Left lung (tissue), 4 donors: ENCODE measurements at regions not wholly inside any gene's neighbourhood (a gene's known extent, or its start where the extent isn't known, plus 50 kb on each side); places are given as distances from the start of the nearest gene placed in this dataset.

Source experiments
- ATAC-seq: fragments of 200-7000 bp; cut with Tn5 transposase; one replicate; pipeline ENCODE4 v1.9.1; 2020; ENCODE audit warnings: moderate library complexity
- DNase-seq, 4 donors: peaks; one replicate each; pipeline ENCODE4 v3.0.0-alpha.2; 2013 to 2020
- H3K27ac ChIP-seq, 2 donors: fragments of 200-600 bp; sonication (generic) in 1 of 2; one replicate each; pipeline versions ENCODE4 v1.5.0 to v1.8.0; 2020 to 2021
- H3K27me3 ChIP-seq, 2 donors: fragments of 200-600 bp; sonication (generic) in 1 of 2; one replicate each; pipeline versions ENCODE4 v1.5.0 to v1.8.0; 2020 to 2021
- H3K36me3 ChIP-seq, 2 donors: fragments of 200-600 bp; sonication (generic) in 1 of 2; one replicate each; pipeline versions ENCODE4 v1.5.0 to v1.8.0; 2020 to 2021
- H3K4me1 ChIP-seq, 2 donors: fragments of 200-600 bp; one replicate each; pipeline ENCODE4 v1.8.0; 2021
- H3K4me3 ChIP-seq, 2 donors: fragments of 200-600 bp; sonication (generic) in 1 of 2; one replicate each; pipeline versions ENCODE4 v1.5.0 to v1.8.0; 2020 to 2021; ENCODE audit warnings: mild to moderate bottlenecking in 1 of 2
- H3K9me3 ChIP-seq, 2 donors: fragments of 200-600 bp; sonication (generic) in 1 of 2; one replicate each; pipeline versions ENCODE4 v1.5.0 to v1.8.0; 2020 to 2021
- CTCF ChIP-seq, 2 donors: fragments of 200-600 bp; sonication (generic) in 1 of 2; IDR thresholded peaks; one replicate each; pipeline versions ENCODE4 v1.5.0 to v1.8.0; 2021; ENCODE audit warnings: antibody characterized with exemption in 2 of 2
- intact Hi-C, 2 donors: fragments of 100-400 bp; cut with DNase I; formaldehyde crosslinking; loops; one replicate each; pipeline versions ENCODE4 v1.11.2 to v1.14.2; 2022
- donor health status: DM: no; HTN: yes; CAD: no.
- donor health status: DM: no; HTN: no; CAD: no.

GRCh38 chr5:2524620-2525019, 226.9 kb downstream of the IRX2 start:
- DNase-seq: no peak
- peaks cover 0 to 3% of the 10 kb centered on the region in 2 donors for H3K27me3 ChIP-seq

GRCh38 chr5:2523180-2523579, 228.3 kb downstream of the IRX2 start:
- TF ChIP-seq CTCF (IDR thresholded peaks at IDR 0.05): no peak
- no peak for DNase-seq
- H3K9me3 ChIP-seq: peaks cover 0 to 2% of the 10 kb centered on the region in 2 donors
- intact Hi-C loops: no loop called here
- H3K27me3 ChIP-seq: no peaks in the 10 kb centered on the region
- no peak overlapping the region for H3K4me3 ChIP-seq
- no peak for ATAC-seq
- no peak overlapping the region for H3K27ac ChIP-seq
- H3K4me1 ChIP-seq: no peaks in the 10 kb centered on the region
- no peaks in the 10 kb centered on the region for H3K36me3 ChIP-seq

More at GRCh38 chr5:2524620-2525019, 226.9 kb downstream of the IRX2 start:
- no peak for ATAC-seq
- no peaks in the 10 kb centered on the region for H3K36me3 ChIP-seq
- peaks cover 0 to 2% of the 10 kb centered on the region in 2 donors for H3K9me3 ChIP-seq
- no peak overlapping the region for H3K27ac ChIP-seq
- intact Hi-C loops: no loop called here
- TF ChIP-seq CTCF (IDR thresholded peaks at IDR 0.05): no peak
- H3K4me1 ChIP-seq: no peaks in the 10 kb centered on the region
- no peak overlapping the region for H3K4me3 ChIP-seq

GRCh38 chr5:2522372-2522771, 229.1 kb downstream of the IRX2 start:
- Histone ChIP-seq H3K9me3 (peaks cover 0 to 2% of the 10 kb centered on the region in 2 donors), H3K27ac (no peak overlapping the region), H3K27me3 (no peaks in the 10 kb centered on the region), H3K36me3 (no peaks in the 10 kb centered on the region), H3K4me3 (no peak overlapping the region), H3K4me1 (no peaks in the 10 kb centered on the region)
- intact Hi-C loops: no loop called here
- no peak for TF ChIP-seq CTCF (IDR thresholded peaks at IDR 0.05)
- no peak for ATAC-seq
- DNase-seq: no peak

- no peak for ATAC-seq
- H3K4me3 ChIP-seq: no peak overlapping the region
- intact Hi-C loops: no loop called here
- no peaks in the 10 kb centered on the region for H3K9me3 ChIP-seq
- H3K36me3 ChIP-seq: no peaks in the 10 kb centered on the region
- no peak for DNase-seq
- H3K27ac ChIP-seq: no peak overlapping the region
- TF ChIP-seq CTCF (IDR thresholded peaks at IDR 0.05): no peak
- no peaks in the 10 kb centered on the region for H3K4me1 ChIP-seq
- no peaks in the 10 kb centered on the region for H3K27me3 ChIP-seq
Observed at GRCh38 chr5:2519153-2519552, 232.3 kb downstream of the IRX2 start.

- intact Hi-C loops: no loop called here
- no peak for TF ChIP-seq CTCF (IDR thresholded peaks at IDR 0.05)
- Histone ChIP-seq H3K4me3 (no peak overlapping the region), H3K4me1 (no peaks in the 10 kb centered on the region), H3K36me3 (no peaks in the 10 kb centered on the region), H3K27me3 (no peaks in the 10 kb centered on the region), H3K27ac (no peak overlapping the region), H3K9me3 (no peaks in the 10 kb centered on the region)
- DNase-seq (no peak), ATAC-seq (no peak)
Observed at GRCh38 chr5:2517451-2517850, 234.0 kb downstream of the IRX2 start.
